ENCODE measurements at regions not wholly inside any gene's neighbourhood (a gene's known extent, or its start where the extent isn't known, plus 50 kb on each side); places are given as distances from the start of the nearest gene placed in this dataset.
"Not testable (repeated sequence)": the region's sequence is repeated elsewhere in the genome, so short reads cannot be mapped to it uniquely, and the experiment has no call there.

DNA sequence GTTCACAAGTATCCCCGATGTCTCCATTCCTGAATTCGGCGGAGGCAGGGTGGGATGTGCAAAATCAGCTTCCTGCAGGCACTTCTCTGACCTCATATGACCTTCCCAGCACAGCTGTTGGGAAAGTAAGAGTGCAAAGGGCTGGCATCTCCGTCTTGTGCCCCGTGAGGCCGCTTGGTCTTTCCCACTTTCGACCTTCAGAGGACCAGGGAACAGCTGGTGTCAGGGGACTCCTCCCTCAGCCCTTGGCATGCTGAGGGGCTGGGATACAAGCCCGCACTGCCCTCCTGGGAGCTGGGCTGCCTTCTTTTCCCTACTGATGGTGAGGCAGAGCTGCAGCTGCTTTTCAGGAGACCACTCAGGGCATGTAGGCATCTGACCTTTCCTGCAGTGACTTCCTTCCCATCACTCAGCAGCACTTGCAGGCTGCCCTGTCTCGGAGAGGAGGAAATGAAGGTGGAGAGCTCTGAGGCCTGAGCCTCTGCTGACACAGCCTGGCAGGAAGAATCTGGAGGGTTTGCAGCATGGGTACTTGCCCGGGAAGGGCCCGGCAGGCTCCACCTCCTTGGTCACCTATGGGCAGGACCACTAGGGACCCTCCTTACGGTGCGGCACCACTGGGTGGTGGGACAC is 277.2 kb upstream of the HS6ST1 start:
- Mint-ChIP-seq H3K27ac (no peak overlapping the region), H3K4me1 (no peaks in the 10 kb centered on the region), H3K27me3 (peaks cover 2 to 5% of the 10 kb centered on the region in 2 donors), H3K4me3 (no peak overlapping the region), H3K36me3 (no peaks in the 10 kb centered on the region), H3K9me3 (no peaks in the 10 kb centered on the region)
- no peak overlapping the region for H3K4me3 ChIP-seq (ENCODE audit: low read length)
- no peaks in the 10 kb centered on the region for H3K27me3 ChIP-seq (ENCODE audit: insufficient read depth, low read length, poor library complexity, severe bottlenecking)
- no peaks in the 10 kb centered on the region for H3K36me3 ChIP-seq (ENCODE audit: insufficient read depth, low read length)
- DNase-seq = no peak
- H3K9me3 ChIP-seq (ENCODE audit: low read length) = no peaks in the 10 kb centered on the region
- H3K4me1 ChIP-seq (ENCODE audit: insufficient read depth, low read length) = no peaks in the 10 kb centered on the region
- CTCF ChIA-PET = no interaction called here
- H3K27ac ChIP-seq (ENCODE audit: low read depth, low read length) = no peak overlapping the region
- POLR2A ChIA-PET = no interaction called here

DNA sequence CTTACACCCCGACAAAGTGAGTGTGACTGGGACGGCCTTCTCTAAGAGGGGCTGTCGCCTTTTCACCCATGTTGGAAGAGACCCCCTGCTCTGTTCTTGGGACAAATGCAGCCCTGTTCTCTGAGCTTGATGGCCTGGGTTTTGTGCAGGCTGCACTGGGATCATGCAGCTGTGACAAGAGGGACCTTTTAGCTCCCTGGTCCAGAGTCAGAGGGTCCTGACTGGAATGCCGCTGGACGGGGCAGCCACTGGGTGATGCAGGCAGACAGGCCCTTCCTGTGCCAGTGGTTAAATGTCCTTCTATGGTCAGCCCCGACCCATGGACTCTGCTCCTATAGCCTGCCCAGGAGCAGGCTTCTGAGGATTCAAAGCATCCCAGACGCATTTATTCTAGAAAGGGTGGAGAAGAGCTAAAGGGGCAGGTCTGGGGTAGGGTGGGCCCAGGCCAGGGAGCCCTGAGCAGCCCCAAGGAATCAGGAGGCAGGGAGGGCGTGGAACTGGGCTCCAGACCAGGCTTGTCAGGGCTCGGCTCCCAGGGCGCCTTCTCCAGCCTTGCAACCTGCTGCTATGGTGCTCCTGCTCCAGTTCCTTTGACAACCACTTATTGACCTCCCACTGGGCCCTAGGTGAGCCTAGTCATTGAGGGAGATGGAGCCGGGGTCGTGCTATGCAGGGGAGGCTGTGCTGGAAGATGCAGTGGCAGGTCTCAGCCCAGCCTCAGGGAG is 277.9 kb upstream of the HS6ST1 start:
- CTCF ChIA-PET = no interaction called here
- Mint-ChIP-seq H3K9me3 (no peaks in the 10 kb centered on the region), H3K36me3 (no peaks in the 10 kb centered on the region), H3K27me3 (peaks cover 2 to 4% of the 10 kb centered on the region in 2 donors), H3K4me3 (no peak overlapping the region), H3K4me1 (no peaks in the 10 kb centered on the region), H3K27ac (no peak overlapping the region)
- H3K36me3 ChIP-seq (ENCODE audit: insufficient read depth, low read length) = no peaks in the 10 kb centered on the region
- H3K4me3 ChIP-seq (ENCODE audit: low read length) = no peak overlapping the region
- no peak overlapping the region for H3K27ac ChIP-seq (ENCODE audit: low read depth, low read length)
- no peaks in the 10 kb centered on the region for H3K27me3 ChIP-seq (ENCODE audit: insufficient read depth, low read length, poor library complexity, severe bottlenecking)
- H3K9me3 ChIP-seq (ENCODE audit: low read length) = no peaks in the 10 kb centered on the region
- no peaks in the 10 kb centered on the region for H3K4me1 ChIP-seq (ENCODE audit: insufficient read depth, low read length)
- POLR2A ChIA-PET = no interaction called here
- DNase-seq = no peak

DNA sequence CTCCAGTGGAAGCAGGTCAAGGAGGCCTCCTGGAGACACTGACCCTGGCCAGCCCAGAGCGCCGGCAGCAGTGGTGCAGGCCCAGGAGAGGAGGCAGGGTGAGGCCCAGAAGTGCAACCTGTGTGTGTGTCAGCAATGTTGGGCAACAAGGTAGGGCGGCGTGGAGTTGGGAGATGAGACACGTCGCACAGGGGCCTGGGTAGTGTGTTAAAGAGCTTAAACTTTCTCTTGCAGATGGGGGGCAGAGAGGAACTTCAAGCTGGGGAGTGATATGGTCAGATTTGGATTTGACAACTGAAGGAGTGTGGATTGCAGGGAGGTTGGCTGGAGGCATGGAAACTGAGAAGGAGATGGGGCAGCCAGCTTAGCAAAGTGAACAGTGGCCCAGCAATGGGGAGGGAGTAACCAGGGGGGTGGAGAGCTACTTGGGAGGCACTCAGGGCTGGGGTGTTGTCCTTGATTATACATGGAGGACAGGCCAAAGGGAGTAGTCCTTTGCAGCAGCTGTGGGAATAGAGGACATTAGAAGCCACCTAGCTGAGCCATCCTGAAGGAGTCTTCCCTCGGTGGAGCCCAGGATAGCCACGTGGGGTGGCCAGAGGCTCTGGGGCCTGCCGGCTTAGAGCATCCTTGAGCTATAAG is 278.6 kb upstream of the HS6ST1 start:
- no peak overlapping the region for H3K4me3 ChIP-seq (ENCODE audit: low read length)
- H3K27ac Mint-ChIP-seq = no peak overlapping the region
- H3K9me3 Mint-ChIP-seq = no peaks in the 10 kb centered on the region
- no peaks in the 10 kb centered on the region for H3K4me1 Mint-ChIP-seq
- H3K27me3 ChIP-seq (ENCODE audit: insufficient read depth, low read length, poor library complexity, severe bottlenecking) = no peaks in the 10 kb centered on the region
- H3K36me3 ChIP-seq (ENCODE audit: insufficient read depth, low read length) = no peaks in the 10 kb centered on the region
- no peaks in the 10 kb centered on the region for H3K9me3 ChIP-seq (ENCODE audit: low read length)
- no peak for DNase-seq
- no peak overlapping the region for H3K4me3 Mint-ChIP-seq
- H3K27ac ChIP-seq (ENCODE audit: low read depth, low read length) = no peak overlapping the region
- H3K27me3 Mint-ChIP-seq = peaks cover 0 to 2% of the 10 kb centered on the region in 2 donors
- H3K4me1 ChIP-seq (ENCODE audit: insufficient read depth, low read length) = no peaks in the 10 kb centered on the region
- no peaks in the 10 kb centered on the region for H3K36me3 Mint-ChIP-seq
- CTCF ChIA-PET = no interaction called here
- POLR2A ChIA-PET = no interaction called here

GRCh38 chr2:128598260-128598659 is 279.6 kb upstream of the HS6ST1 start:
- H3K4me3 ChIP-seq (ENCODE audit: low read length); H3K36me3 Mint-ChIP-seq; CTCF ChIA-PET; H3K27ac Mint-ChIP-seq; H3K4me1 ChIP-seq (ENCODE audit: insufficient read depth, low read length); H3K9me3 Mint-ChIP-seq; POLR2A ChIA-PET; H3K27ac ChIP-seq (ENCODE audit: low read depth, low read length); DNase-seq; H3K27me3 ChIP-seq (ENCODE audit: insufficient read depth, low read length, poor library complexity, severe bottlenecking); H3K36me3 ChIP-seq (ENCODE audit: insufficient read depth, low read length); H3K4me3 Mint-ChIP-seq; H3K27me3 Mint-ChIP-seq; H3K4me1 Mint-ChIP-seq; H3K9me3 ChIP-seq (ENCODE audit: low read length): not testable (repeated sequence)

DNA sequence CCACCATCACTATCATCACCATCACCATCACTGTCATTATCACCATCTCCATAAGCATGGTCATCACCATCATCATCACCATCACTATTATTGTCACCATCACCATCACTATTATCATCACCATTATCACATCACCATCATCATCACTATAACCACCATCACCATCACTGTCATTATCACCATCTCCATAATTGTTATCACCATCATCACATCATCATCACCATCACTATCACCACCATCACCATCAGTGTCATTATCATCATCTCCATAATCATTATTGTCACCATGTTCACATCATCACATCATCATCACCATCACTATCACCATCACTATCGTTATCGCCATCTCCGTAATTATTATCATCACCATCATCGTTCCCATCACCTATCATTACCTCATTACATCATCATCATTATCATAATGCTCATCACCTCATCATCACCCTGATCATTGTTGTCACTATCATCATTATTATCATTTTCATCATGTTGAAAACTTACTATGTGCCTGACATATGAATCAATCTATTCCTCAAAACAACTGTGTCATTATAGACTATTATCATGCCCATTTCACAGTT is 280.3 kb upstream of the HS6ST1 start:
- ChIA-PET POLR2A (no interaction called here), CTCF (no interaction called here)
- no peaks in the 10 kb centered on the region for H3K27me3 ChIP-seq (ENCODE audit: insufficient read depth, low read length, poor library complexity, severe bottlenecking)
- H3K4me1 Mint-ChIP-seq = no peaks in the 10 kb centered on the region
- no peak overlapping the region for H3K27ac Mint-ChIP-seq
- no peaks in the 10 kb centered on the region for H3K9me3 ChIP-seq (ENCODE audit: low read length)
- DNase-seq = no peak
- peaks cover 0 to 2% of the 10 kb centered on the region in 2 donors for H3K27me3 Mint-ChIP-seq
- H3K4me3 Mint-ChIP-seq = no peak overlapping the region
- no peak overlapping the region for H3K27ac ChIP-seq (ENCODE audit: low read depth, low read length)
- H3K36me3 Mint-ChIP-seq = no peaks in the 10 kb centered on the region
- H3K36me3 ChIP-seq (ENCODE audit: insufficient read depth, low read length) = no peaks in the 10 kb centered on the region
- no peaks in the 10 kb centered on the region for H3K9me3 Mint-ChIP-seq
- H3K4me1 ChIP-seq (ENCODE audit: insufficient read depth, low read length) = no peaks in the 10 kb centered on the region
- H3K4me3 ChIP-seq (ENCODE audit: low read length) = no peak overlapping the region

DNA sequence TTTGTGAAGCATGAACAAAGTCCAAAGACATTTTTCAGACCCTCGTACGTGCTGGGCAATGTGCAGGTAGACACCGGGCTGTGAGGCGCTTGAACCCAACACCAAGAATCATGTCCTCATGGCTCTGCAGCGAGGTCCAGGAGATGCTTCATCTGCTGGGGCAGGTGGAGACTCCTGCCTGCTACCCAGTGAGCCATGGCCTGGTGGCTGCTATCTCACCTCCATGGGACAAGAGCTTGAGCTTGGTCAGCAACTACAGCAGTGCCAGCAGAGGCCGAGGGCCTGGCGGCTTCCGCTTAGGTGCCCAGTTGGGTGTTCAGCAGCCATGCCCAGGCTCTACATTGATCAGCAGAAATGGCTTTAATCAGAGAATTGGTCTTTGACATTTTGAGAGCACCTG is 281.0 kb upstream of the HS6ST1 start:
- Mint-ChIP-seq H3K4me3 (no peak overlapping the region), H3K4me1 (no peaks in the 10 kb centered on the region), H3K9me3 (no peaks in the 10 kb centered on the region), H3K27me3 (peaks cover 0 to 2% of the 10 kb centered on the region in 2 donors), H3K36me3 (no peaks in the 10 kb centered on the region), H3K27ac (no peak overlapping the region)
- DNase-seq = no peak
- no peaks in the 10 kb centered on the region for H3K27me3 ChIP-seq (ENCODE audit: insufficient read depth, low read length, poor library complexity, severe bottlenecking)
- ChIA-PET POLR2A (no interaction called here), CTCF (no interaction called here)
- no peaks in the 10 kb centered on the region for H3K9me3 ChIP-seq (ENCODE audit: low read length)
- no peak overlapping the region for H3K27ac ChIP-seq (ENCODE audit: low read depth, low read length)
- no peak overlapping the region for H3K4me3 ChIP-seq (ENCODE audit: low read length)
- H3K36me3 ChIP-seq (ENCODE audit: insufficient read depth, low read length) = no peaks in the 10 kb centered on the region
- H3K4me1 ChIP-seq (ENCODE audit: insufficient read depth, low read length) = no peaks in the 10 kb centered on the region

- no peaks in the 10 kb centered on the region for H3K36me3 ChIP-seq (ENCODE audit: insufficient read depth, low read length)
- H3K27me3 ChIP-seq (ENCODE audit: insufficient read depth, low read length, poor library complexity, severe bottlenecking) = no peaks in the 10 kb centered on the region
- ChIA-PET CTCF (no interaction called here), POLR2A (no interaction called here)
- no peak for DNase-seq
- no peaks in the 10 kb centered on the region for H3K9me3 ChIP-seq (ENCODE audit: low read length)
- Mint-ChIP-seq H3K27me3 (no peaks in the 10 kb centered on the region), H3K27ac (no peak overlapping the region), H3K36me3 (no peaks in the 10 kb centered on the region), H3K9me3 (no peaks in the 10 kb centered on the region), H3K4me1 (no peaks in the 10 kb centered on the region), H3K4me3 (no peak overlapping the region)
- H3K4me3 ChIP-seq (ENCODE audit: low read length) = no peak overlapping the region
- H3K27ac ChIP-seq (ENCODE audit: low read depth, low read length) = no peak overlapping the region
- H3K4me1 ChIP-seq (ENCODE audit: insufficient read depth, low read length) = no peaks in the 10 kb centered on the region
Measured at GRCh38 chr2:128600581-128601297, 282.1 kb upstream of the HS6ST1 start.
